HG03135 (cell line): ENCODE measurements at regions not wholly inside any gene's neighbourhood (a gene's known extent, or its start where the extent isn't known, plus 50 kb on each side); places are given as distances from the start of the nearest gene placed in this dataset.
"Not testable (repeated sequence)": the region's sequence is repeated elsewhere in the genome, so short reads cannot be mapped to it uniquely, and the experiment has no call there.

Source experiments
- ATAC-seq: cut with Tn5 transposase; IDR thresholded peaks from one replicate; pipeline ENCODE4 v1.9.1; 2021; ENCODE audit warnings: mild to moderate bottlenecking, moderate library complexity; ENCODE audit not compliant: unreplicated experiment

DNA sequence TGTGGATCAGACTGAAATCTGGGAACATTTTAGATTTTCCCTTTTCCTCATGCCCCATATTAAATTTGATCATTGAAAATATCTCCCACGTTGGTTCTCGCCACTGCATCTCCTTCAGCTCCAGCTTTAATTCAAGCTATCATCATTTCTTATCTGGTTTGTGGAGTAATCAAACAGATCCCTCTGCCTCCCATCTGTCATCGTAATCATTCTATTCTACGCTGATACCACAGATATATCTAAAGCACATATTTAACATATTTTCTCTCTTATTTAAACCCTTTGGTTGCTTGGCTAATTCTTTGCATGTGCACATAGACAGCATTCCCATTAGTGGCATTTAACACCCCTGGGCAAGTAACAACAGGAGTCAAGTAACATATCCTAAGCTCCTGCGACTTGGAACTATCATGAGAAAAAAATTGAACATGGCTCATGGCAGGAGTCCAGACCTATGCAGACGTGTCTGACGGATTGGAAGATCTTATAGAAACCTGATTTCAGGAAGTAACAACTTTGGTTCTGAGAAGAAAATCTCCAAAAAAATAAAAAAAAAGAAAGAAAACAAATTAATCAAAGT is 158.8 kb upstream of the KYNU start:
- no peak for ATAC-seq

DNA sequence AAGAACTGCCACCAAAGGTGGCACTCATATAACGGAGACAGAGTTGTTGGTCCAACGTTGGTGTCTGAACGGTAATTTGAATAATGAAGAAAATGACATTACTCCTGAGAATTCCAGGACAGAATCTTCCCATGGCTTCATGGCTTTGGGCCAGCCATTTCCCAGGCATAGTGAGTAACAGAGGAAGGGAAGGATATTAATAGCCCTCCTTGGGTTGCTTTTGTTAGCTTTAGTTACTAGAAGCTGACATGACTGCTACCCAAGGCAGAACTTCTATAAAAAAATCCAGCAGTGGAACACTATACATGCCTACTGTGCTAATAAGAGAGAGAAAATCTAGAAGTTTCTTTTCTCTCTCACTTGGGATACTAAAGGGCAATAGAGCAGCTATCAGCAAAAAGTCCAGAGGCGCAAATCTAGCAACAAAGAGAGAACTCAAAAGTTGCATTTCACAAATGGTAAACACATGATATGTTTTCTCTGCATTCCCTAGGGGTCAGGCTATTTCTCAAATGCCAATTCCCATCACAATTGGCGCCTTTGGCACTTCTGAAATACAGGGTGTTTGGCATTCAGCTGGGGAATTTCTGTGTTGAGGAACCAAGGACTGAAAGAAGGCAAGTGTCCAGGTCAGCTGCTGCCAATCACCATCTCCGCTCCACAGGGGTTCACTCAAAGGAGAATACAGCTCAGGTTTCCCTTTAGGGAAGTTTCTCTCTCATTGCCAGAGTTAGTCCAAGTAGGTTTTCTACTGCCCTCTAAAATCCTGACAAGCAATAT is 160.8 kb upstream of the KYNU start:
- ATAC-seq, result no peak

DNA sequence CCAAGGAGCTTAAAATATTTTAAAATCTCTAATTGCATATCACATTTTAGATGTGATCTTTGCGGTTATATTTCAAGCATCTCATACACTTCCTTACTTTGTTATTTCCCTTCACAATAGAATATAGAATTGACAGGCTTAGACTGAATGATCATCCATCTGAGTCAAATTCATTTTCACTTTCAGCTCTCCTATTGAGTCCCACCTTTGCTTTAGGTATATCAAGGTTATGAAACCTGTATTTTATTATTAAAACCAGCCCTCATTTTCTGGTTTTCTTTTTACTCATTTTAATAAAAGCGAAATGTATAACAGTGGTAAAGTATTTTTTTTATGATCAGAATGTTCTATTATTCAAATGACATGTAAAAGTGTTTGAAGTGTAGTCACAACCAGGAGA is 162.9 kb upstream of the KYNU start:
- ATAC-seq, result no peak

GRCh38 chr2:142710336-142710735 is 167.1 kb upstream of the KYNU start:
- ATAC-seq, result no peak

- ATAC-seq, result no peak
Measured at GRCh38 chr2:142707318-142707717, 170.1 kb upstream of the KYNU start.

DNA sequence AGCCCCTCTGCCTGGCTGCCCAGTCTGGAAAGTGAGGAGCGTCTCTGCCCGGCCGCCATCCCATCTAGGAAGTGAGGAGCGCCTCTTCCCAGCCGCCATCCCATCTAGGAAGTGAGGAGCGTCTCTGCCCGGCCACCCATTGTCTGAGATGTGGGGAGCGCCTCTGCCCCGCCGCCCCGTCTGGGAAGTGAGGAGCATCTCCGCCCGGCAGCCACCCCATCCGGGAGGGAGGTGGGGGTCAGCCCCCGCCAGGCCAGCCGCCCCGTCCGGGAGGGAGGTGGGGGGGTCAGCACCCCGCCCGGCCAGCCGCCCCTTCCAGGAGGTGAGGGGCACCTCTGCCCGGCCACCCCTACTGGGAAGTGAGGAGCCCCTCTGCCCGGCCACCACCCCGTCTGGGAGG is 175.1 kb upstream of the KYNU start:
- ATAC-seq, result not testable (repeated sequence)

GRCh38 chr2:142695350-142696257 is 181.9 kb upstream of the KYNU start:
- not testable (repeated sequence) for ATAC-seq

- ATAC-seq, result no peak
Measured at GRCh38 chr2:142694282-142694681, 183.2 kb upstream of the KYNU start.

- no peak for ATAC-seq
Measured at GRCh38 chr2:142693171-142693950, 184.1 kb upstream of the KYNU start.

DNA sequence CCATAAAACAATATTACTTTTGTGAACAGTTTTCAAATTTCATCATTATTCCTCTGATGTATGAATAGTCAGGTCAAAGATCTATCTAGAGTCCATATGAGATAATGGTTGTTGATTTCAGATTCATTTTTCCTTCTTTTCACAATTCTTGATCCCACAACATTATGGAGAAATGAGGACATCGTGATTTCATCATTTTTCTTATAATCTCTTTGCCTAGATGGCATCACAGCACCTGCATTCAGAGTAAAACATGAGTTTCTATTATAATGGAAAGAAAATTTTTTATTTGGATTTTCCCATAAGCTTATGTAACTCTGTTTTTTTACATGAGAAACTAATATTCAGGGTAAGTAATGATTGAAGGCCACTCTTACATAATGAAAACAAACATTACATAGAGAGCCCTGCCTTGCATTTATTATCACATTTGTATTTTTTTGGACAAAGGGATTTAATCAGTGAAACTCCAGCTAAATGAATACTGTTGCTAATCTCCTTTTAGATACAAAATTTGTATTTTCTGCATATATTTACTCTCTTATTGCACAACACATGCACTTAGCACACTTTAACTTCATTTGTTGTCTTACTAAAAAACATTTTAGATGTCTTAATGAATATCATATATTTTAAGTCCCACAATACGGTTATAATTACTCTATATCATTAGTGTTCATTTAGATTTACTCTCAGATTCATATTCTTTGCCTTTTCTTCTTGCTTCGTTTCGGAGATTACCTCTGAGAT is 188.4 kb upstream of the KYNU start:
- no peak for ATAC-seq

GRCh38 chr2:142687509-142687908 is 190.0 kb upstream of the KYNU start:
- ATAC-seq, result no peak

- ATAC-seq, result no peak
Measured at GRCh38 chr2:142687075-142687474, 190.4 kb upstream of the KYNU start.

GRCh38 chr2:142684667-142685066 is 192.8 kb upstream of the KYNU start:
- no peak for ATAC-seq

DNA sequence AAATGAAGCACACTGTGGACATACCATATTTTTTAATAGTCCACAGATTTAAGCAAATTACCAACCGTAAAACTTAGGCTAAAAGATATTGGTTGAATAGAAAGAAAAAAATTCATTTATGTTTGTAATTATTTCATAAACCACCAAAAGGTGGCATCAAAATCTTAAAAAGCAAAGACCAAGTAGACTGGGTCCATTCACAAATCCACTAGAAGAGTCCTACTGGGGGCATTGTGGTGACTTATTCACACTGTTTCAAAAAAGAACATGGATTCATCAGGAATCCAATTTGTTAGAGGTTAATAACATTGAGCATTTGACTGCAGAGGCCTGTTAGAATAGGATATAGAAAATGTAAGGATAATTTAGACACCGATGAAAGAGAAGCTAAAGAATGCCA is 194.9 kb upstream of the KYNU start:
- ATAC-seq, result no peak

GRCh38 chr2:142681952-142682351 is 195.5 kb upstream of the KYNU start:
- ATAC-seq, result no peak

DNA sequence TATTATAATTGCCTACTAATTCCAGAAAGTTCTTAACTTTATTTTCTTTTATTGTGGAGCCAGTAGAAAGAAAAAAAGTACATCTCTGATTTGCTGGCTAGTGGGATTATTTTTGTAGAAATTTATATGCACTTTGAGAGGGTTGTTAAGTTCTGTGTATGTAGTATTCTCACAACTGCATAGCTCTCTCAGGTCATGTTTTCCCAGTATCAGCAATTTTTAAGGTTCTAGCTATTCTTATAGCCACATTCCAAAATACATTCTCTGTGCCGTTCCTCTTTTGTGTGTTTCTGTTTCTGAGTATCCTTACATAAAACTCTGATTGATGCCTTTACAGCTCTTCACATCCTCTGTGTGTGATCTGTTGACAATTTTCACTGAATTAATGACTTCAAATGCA is 199.3 kb upstream of the KYNU start:
- no peak for ATAC-seq

- ATAC-seq, result no peak
Measured at GRCh38 chr2:142675398-142675797, 202.1 kb upstream of the KYNU start.

- ATAC-seq, result no peak
Measured at GRCh38 chr2:142673836-142674235, 203.6 kb upstream of the KYNU start.

DNA sequence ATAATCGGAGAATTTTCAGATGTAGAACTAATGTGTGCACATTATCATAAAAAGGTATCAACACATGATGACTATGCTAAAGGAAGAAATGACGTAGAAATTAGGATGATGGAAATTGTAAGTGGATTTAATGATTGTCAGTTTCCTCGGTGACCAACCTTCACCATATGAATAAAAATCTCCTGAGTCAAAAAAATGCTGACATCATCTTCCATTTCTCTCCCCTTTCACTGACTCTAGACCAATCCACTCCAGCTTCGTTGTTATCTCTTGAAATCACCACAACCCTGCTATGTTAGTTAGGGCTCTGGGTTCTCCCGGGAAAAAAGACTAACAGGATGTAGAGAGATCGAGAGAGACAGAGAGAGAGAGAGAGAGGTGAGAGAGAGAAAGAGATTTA is 204.8 kb upstream of the KYNU start:
- ATAC-seq, result no peak

DNA sequence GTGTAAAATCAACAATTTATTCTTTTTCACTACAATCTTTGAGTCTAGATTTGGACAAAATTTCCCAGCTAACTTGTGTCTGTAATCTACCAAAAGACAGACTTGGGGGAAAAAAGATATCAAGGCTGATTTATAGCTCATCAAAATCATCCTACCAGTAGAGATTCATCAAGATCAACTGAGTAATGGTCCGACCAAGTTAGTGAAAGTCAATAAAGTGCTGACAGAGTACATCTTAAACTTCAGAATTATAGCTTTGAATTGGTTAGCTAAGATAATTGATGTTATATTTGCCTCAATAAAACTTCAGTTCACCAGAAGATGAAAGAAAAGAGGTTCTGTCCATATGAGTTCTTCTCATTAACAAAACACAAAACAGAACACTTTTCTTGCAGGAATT is 207.1 kb upstream of the KYNU start:
- ATAC-seq, result no peak
